ENCODE measurements at regions not wholly inside any gene's neighbourhood (a gene's known extent, or its start where the extent isn't known, plus 50 kb on each side); places are given as distances from the start of the nearest gene placed in this dataset.

DNA sequence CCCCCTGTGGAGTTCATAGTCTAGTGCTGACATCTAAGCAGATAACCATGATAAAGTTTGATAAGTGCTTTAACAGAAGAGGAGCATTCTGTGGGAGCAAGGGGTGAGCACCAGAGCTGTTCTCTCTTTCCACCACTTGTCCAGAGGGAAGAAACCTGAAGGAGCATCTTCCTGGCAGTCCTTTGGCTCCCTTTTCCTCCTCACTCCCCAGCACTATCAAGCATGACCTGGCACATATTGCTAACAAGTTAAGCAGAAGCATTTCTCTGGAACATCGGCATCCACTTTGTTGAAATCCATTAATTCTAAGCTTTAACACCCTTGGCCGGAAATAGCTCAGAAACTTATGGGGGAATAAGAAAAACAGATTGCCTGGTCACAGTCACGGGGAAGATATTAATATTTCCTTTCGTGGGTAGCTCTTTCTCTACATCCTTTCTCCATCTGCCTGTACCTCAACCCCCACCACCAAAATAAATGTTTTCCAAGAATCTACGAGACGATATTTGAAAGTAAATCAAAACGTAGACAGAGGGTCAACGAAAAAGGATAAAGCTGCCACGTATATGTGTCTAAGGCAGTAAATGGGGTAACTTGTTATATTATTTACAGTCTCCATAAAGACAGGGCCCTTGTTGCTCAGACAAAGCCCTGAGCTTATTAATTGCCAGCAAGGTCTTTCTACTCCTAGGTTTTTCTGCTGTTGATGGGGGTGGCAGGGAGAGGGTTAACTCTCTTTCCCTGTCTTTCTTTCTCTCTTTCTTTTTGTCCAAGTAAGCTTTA, 351.4 kb downstream of the NUF2 start:
- peak overlapping the region; percentile 54 for H3K27ac ChIP-seq
- H3K36me3 ChIP-seq, result no peaks in the 10 kb centered on the region
- DNase-seq (ENCODE audit: extremely low spot score in 2 of 2), result no peak
- H3K9me3 ChIP-seq, result no peaks in the 10 kb centered on the region
- H3K27me3 ChIP-seq, result no peaks in the 10 kb centered on the region
- intact Hi-C loops (cut with DNase I), result no loop called here
- H3K4me3 ChIP-seq, result no peak overlapping the region
- peaks cover 8% of the 10 kb centered on the region for H3K4me1 ChIP-seq
- TF ChIP-seq POLR2A (IDR thresholded peaks at IDR 0.05) (no peak), POLR2AphosphoS5 (IDR thresholded peaks at IDR 0.05; ENCODE audit: insufficient read depth in 1 of 2, low read depth in 1 of 2) (no peak)
- TF ChIP-seq, protein P1, sequence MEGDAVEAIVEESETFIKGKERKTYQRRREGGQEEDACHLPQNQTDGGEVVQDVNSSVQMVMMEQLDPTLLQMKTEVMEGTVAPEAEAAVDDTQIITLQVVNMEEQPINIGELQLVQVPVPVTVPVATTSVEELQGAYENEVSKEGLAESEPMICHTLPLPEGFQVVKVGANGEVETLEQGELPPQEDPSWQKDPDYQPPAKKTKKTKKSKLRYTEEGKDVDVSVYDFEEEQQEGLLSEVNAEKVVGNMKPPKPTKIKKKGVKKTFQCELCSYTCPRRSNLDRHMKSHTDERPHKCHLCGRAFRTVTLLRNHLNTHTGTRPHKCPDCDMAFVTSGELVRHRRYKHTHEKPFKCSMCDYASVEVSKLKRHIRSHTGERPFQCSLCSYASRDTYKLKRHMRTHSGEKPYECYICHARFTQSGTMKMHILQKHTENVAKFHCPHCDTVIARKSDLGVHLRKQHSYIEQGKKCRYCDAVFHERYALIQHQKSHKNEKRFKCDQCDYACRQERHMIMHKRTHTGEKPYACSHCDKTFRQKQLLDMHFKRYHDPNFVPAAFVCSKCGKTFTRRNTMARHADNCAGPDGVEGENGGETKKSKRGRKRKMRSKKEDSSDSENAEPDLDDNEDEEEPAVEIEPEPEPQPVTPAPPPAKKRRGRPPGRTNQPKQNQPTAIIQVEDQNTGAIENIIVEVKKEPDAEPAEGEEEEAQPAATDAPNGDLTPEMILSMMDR (IDR thresholded peaks at IDR 0.05), result no peak

DNA sequence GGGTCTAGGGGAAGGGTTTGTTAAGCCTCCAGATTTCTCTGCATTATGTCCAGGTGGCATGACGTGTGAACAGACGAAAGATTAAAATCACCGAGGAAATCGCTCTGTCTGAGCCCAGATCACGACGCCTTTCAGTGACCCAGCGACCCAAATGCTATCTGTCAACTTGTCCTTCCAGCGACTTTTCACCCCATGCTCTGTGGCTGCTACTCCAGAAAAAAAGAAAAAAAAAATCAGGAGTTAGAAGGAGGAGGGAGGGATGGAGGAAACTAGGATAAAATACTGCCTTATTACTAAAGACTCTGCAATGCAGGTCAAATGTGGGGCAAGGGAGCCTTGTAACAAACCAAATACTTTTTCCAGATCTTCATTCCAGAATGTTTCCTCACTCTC, 352.0 kb downstream of the NUF2 start:
- H3K36me3 ChIP-seq, result no peaks in the 10 kb centered on the region
- H3K4me1 ChIP-seq, result peaks cover 8% of the 10 kb centered on the region
- no peak overlapping the region for H3K4me3 ChIP-seq
- intact Hi-C loops (cut with DNase I), result no loop called here
- TF ChIP-seq, protein P1 (IDR thresholded peaks at IDR 0.05), result no peak
- TF ChIP-seq POLR2AphosphoS5 (IDR thresholded peaks at IDR 0.05; ENCODE audit: insufficient read depth in 1 of 2, low read depth in 1 of 2) (peak in 1 of 2 donors; percentile 41), POLR2A (IDR thresholded peaks at IDR 0.05) (no peak)
- no peaks in the 10 kb centered on the region for H3K9me3 ChIP-seq
- DNase-seq (ENCODE audit: extremely low spot score in 2 of 2), result no peak
- H3K27ac ChIP-seq, result peak overlapping the region; percentile 54
- no peaks in the 10 kb centered on the region for H3K27me3 ChIP-seq

DNA sequence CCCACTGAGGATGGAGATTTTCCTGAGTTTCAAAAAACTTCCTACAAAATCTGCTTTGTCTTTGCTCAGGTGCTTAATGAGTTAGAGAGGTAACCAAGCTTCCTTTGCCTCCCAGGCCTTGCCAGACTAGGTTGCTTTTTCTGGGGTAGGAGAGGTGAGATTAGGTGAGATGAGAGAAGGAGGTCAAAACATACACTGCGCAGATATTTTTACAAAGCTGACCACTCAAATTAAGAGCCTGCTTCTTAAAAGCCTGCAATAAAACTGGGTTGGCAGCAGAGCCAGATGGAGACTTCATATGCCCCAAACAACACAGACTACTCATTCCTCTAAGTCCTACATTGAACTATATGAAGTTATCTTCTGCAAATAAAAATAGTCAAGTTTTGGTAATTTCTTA, 352.5 kb downstream of the NUF2 start:
- Histone ChIP-seq H3K9me3 (no peaks in the 10 kb centered on the region), H3K4me1 (peaks cover 8% of the 10 kb centered on the region), H3K27me3 (no peaks in the 10 kb centered on the region), H3K27ac (peak overlapping the region; percentile 71), H3K36me3 (no peaks in the 10 kb centered on the region), H3K4me3 (no peak overlapping the region)
- TF ChIP-seq POLR2AphosphoS5 (IDR thresholded peaks at IDR 0.05; ENCODE audit: insufficient read depth in 1 of 2, low read depth in 1 of 2) (no peak), POLR2A (IDR thresholded peaks at IDR 0.05) (no peak)
- TF ChIP-seq, protein P1 (IDR thresholded peaks at IDR 0.05), result no peak
- DNase-seq (ENCODE audit: extremely low spot score in 2 of 2), result no peak
- intact Hi-C loops (cut with DNase I), result no loop called here

DNA sequence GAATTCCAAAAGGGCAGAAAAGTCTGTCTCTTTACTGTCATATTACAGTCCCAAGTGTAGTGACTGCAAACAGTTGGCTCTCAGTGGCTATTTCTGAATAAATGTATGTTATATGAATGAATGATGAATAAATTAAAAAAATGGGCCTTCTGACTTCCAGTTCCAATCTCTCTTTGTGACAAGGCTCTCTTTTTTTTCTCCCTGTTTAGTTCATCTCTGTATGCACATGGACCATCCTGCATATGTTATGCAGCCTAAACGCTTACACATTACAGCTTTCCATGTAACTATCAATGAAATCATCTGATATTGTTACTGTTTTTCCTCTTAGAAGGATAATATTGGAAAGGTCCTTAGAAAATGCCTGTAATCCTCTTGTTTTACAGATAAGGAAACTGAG, 363.0 kb downstream of the NUF2 start:
- DNase-seq (ENCODE audit: extremely low spot score in 2 of 2), result no peak
- no peak for TF ChIP-seq POLR2AphosphoS5 (IDR thresholded peaks at IDR 0.05; ENCODE audit: insufficient read depth in 1 of 2, low read depth in 1 of 2)
- TF ChIP-seq POLR2A (IDR thresholded peaks at IDR 0.05), result no peak
- TF ChIP-seq, protein P1 (IDR thresholded peaks at IDR 0.05), result no peak
- Histone ChIP-seq H3K4me1 (no peaks in the 10 kb centered on the region), H3K4me3 (no peak overlapping the region), H3K9me3 (no peaks in the 10 kb centered on the region), H3K27ac (no peak overlapping the region), H3K27me3 (no peaks in the 10 kb centered on the region), H3K36me3 (no peaks in the 10 kb centered on the region)
- intact Hi-C loops (cut with DNase I), result no loop called here

DNA sequence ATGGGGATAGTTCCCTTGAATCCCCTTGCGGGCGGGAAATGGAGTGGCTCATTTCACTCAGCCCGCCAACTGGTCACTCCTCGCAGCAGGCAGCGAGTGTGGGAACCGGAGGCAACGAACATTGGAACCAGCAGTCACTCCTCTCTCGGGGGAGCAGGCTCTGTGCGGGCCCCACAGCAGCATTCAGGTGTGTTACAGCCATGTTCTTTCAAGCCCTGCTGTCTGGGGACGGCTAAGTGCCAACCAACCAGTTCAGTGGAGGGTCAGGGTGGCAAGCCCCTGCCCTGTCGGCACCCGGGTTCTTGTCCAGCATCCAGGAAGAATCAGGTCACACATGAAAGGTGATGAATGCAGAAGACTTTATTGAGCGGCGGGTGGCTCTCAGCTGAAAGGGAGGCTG, 370.5 kb downstream of the NUF2 start:
- Histone ChIP-seq H3K27ac (no peak overlapping the region), H3K4me3 (no peak overlapping the region), H3K9me3 (no peaks in the 10 kb centered on the region), H3K27me3 (no peaks in the 10 kb centered on the region), H3K36me3 (no peaks in the 10 kb centered on the region), H3K4me1 (no peaks in the 10 kb centered on the region)
- no peak for DNase-seq (ENCODE audit: extremely low spot score in 2 of 2)
- intact Hi-C loops (cut with DNase I), result no loop called here
- TF ChIP-seq, protein P1 (IDR thresholded peaks at IDR 0.05), result no peak
- TF ChIP-seq POLR2A (IDR thresholded peaks at IDR 0.05) (no peak), POLR2AphosphoS5 (IDR thresholded peaks at IDR 0.05; ENCODE audit: insufficient read depth in 1 of 2, low read depth in 1 of 2) (no peak)
